ENCODE measurements at regions not wholly inside any gene's neighbourhood (a gene's known extent, or its start where the extent isn't known, plus 50 kb on each side); places are given as distances from the start of the nearest gene placed in this dataset. TPM values are rescaled to one million over a fixed set of nuclear protein-coding genes. Genes with fewer than 3 reads are reported as not detected.

DNA sequence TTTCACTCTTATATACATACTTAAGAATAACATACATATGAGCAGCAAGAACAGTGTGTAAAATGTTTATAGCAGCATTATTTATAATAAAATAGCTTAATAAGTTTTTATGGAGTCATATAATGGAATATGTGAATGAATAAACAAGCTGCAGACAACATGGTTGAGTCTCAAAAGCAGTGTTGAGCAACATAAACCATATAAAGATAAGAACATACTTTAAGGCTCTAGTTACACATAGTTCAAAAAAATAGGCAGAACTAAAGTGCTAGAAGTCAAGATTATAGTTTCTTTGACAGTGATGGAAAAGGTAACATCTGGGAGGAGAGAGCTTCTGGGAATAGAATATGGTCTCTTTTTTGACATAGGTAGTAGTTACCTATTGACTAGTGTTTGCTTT, 53.7 kb upstream of the ADAMTS19 start:
- H3K27me3 ChIP-seq, result no peaks in the 10 kb centered on the region

More for the DNA sequence above, 53.7 kb upstream of the ADAMTS19 start:
- no peaks in the 10 kb centered on the region for H3K9me3 ChIP-seq
- H3K27ac ChIP-seq, result no peak overlapping the region
- no peak overlapping the region for H3K9ac ChIP-seq (ENCODE audit: low read depth in 2 of 2, low read length in 2 of 2)
- no peak overlapping the region for H3K4me3 ChIP-seq
- intact Hi-C loops (cut with DNase I), result no loop called here
- no peaks in the 10 kb centered on the region for H3K36me3 ChIP-seq
- H3K4me1 ChIP-seq, result no peaks in the 10 kb centered on the region
- no peak for DNase-seq
- TF ChIP-seq, protein P1, sequence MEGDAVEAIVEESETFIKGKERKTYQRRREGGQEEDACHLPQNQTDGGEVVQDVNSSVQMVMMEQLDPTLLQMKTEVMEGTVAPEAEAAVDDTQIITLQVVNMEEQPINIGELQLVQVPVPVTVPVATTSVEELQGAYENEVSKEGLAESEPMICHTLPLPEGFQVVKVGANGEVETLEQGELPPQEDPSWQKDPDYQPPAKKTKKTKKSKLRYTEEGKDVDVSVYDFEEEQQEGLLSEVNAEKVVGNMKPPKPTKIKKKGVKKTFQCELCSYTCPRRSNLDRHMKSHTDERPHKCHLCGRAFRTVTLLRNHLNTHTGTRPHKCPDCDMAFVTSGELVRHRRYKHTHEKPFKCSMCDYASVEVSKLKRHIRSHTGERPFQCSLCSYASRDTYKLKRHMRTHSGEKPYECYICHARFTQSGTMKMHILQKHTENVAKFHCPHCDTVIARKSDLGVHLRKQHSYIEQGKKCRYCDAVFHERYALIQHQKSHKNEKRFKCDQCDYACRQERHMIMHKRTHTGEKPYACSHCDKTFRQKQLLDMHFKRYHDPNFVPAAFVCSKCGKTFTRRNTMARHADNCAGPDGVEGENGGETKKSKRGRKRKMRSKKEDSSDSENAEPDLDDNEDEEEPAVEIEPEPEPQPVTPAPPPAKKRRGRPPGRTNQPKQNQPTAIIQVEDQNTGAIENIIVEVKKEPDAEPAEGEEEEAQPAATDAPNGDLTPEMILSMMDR (IDR thresholded peaks at IDR 0.05), result no peak

Small RNA genes lying in the stretch of these regions (microRNA-seq; reads per million reads assigned to microRNA genes)
- not detected for gene MIR4460
